Panc1 (cell line): ENCODE measurements at regions not wholly inside any gene's neighbourhood (a gene's known extent, or its start where the extent isn't known, plus 50 kb on each side); places are given as distances from the start of the nearest gene placed in this dataset.

Experiments
- ATAC-seq: fragments of 200-7000 bp; cut with Tn5 transposase; 2 replicates; pipeline ENCODE4 v1.9.1; 2020; ENCODE audit warnings: mild to moderate bottlenecking, moderate library complexity
- BruUV-seq: library from RNA; stranded (reverse); fragments of 400-500 nt; replicated peaks from 2 replicates; lab custom pipeline; 2021; lab: Mats Ljungman, UMichigan
- CTCF ChIA-PET: fragments of 300-600 bp; sonication (Branson Sonifier 250); formaldehyde crosslinking; loops from one replicate; lab custom pipeline; 2022; ENCODE audit warnings: antibody characterized with exemption; lab: Charles Lee
- POLR2A ChIA-PET: fragments of 300-600 bp; sonication (Branson Sonifier 250); formaldehyde crosslinking; loops from one replicate; lab custom pipeline; 2022; ENCODE audit warnings: antibody characterized with exemption; lab: Charles Lee
- DNase-seq: peaks from one replicate; pipeline ENCODE4 v3.0.0-alpha.2; 2010; ENCODE audit warnings: low read depth, low spot score
- H3K27ac ChIP-seq: 2 replicates; pipeline ENCODE4 v1.5.1; 2011; ENCODE audit warnings: mild to moderate bottlenecking, low read length, inconsistent platforms
- H3K27me3 ChIP-seq: fragments of 200-500 bp; sonication (Bioruptor generic); 2 replicates; pipeline ENCODE4 v1.6.0; 2014; ENCODE audit warnings: low read length, inconsistent platforms; ENCODE audit not compliant: control insufficient read depth, insufficient read depth
- H3K36me3 ChIP-seq: fragments of 200-500 bp; sonication (Bioruptor generic); 2 replicates; pipeline ENCODE4 v1.5.1; 2014; ENCODE audit warnings: inconsistent platforms, mild to moderate bottlenecking, low read length, moderate library complexity; ENCODE audit not compliant: control insufficient read depth, insufficient read depth
- H3K4me1 ChIP-seq: 2 replicates; pipeline ENCODE4 v1.5.1; 2011; ENCODE audit warnings: inconsistent platforms, mild to moderate bottlenecking, low read length, moderate library complexity; ENCODE audit not compliant: control insufficient read depth, insufficient read depth
- H3K4me3 ChIP-seq, 2 experiments: 2 replicates each; pipeline ENCODE4 v1.5.1; 2011 to 2012; ENCODE audit warnings: low read depth in 2 of 2, low read length in 2 of 2, mild to moderate bottlenecking in 2 of 2, inconsistent platforms in 1 of 2, moderate library complexity in 1 of 2
- H3K9me3 ChIP-seq: fragments of 200-500 bp; sonication (Bioruptor generic); 2 replicates; pipeline ENCODE4 v1.5.1; 2014; ENCODE audit warnings: low read depth, mild to moderate bottlenecking, inconsistent platforms, low read length, moderate library complexity; ENCODE audit not compliant: control insufficient read depth, insufficient read depth
- CTCF ChIP-seq: fragments of 450-650 bp; IDR thresholded peaks from 2 replicates; pipeline ENCODE4 v1.5.1; 2017; ENCODE audit warnings: mild to moderate bottlenecking
- POLR2AphosphoS5 ChIP-seq: IDR thresholded peaks from 2 replicates; pipeline ENCODE4 v1.6.1; 2012; ENCODE audit warnings: mild to moderate bottlenecking, low read depth, low read length, moderate library complexity
- REST ChIP-seq, 2 experiments: IDR thresholded peaks; 2 replicates each; pipeline ENCODE4 v1.6.1; 2011 to 2012; ENCODE audit warnings: low read depth in 2 of 2, control low read depth in 1 of 2, low read length in 1 of 2, mild to moderate bottlenecking in 1 of 2, moderate library complexity in 1 of 2; ENCODE audit not compliant: insufficient read depth in 1 of 2
- SIN3A ChIP-seq: IDR thresholded peaks from 2 replicates; pipeline ENCODE4 v1.6.1; 2012; ENCODE audit warnings: low read depth, mild to moderate bottlenecking, low read length, moderate library complexity, borderline replicate concordance; ENCODE audit not compliant: insufficient read depth
- TCF7L2 ChIP-seq: IDR thresholded peaks from 2 replicates; pipeline ENCODE4 v1.6.1; 2011; ENCODE audit warnings: mild to moderate bottlenecking, low read depth, low read length, inconsistent platforms
- in situ Hi-C: cut with HindIII; loops from 2 replicates; pipeline ENCODE4 v1.10.0; 2016; ENCODE audit warnings: low sequenced_read_pairs, low pct_unique_long_range_greater_than_20kb
- intact Hi-C: fragments of 100-400 bp; cut with micrococcal nuclease; formaldehyde crosslinking; loops from one replicate; pipeline ENCODE4 v1.10.0; 2022; ENCODE audit not compliant: unreplicated experiment

DNA sequence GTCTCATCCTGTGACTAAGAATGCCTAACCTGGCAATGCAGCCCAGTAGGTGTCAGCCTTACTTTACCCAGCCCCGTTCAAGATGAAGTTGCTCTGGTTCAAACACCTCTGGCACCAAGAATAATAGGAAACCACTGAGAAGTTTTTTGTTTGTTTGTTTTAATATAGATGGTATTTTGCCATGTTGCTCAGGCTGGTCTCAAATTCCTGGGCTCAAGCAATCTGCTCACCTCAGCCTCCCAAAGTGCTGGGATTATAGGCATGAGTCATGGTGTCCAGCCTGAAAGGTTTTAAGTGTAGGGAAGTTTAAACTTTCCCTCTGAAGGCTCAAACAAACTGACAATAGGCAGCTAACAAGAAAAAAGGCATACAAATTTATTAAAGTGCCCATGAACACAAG lies 51.2 kb upstream of the ABCC4 start:
- intact Hi-C loops, result no loop called here
- Histone ChIP-seq H3K27me3 (no peaks in the 10 kb centered on the region), H3K4me1 (no peaks in the 10 kb centered on the region), H3K27ac (no peak overlapping the region), H3K36me3 (no peaks in the 10 kb centered on the region), H3K9me3 (no peaks in the 10 kb centered on the region), H3K4me3 (no peak overlapping the region)
- no peak for ATAC-seq
- POLR2A ChIA-PET, result no interaction called here
- in situ Hi-C loops, result no loop called here
- no TSS peak for BruUV-seq
- no peak for DNase-seq
- CTCF ChIA-PET, result no interaction called here
- TF ChIP-seq SIN3A (no peak), POLR2AphosphoS5 (no peak)

GRCh38 chr13:95354156-95354555 lies 52.9 kb upstream of the ABCC4 start:
- TF ChIP-seq TCF7L2, result no peak
- TF ChIP-seq POLR2AphosphoS5, result no peak
- TF ChIP-seq REST (IDR thresholded peaks at IDR 0.05; ENCODE audit: insufficient read depth in 1 of 2, low read depth in 2 of 2, low read length in 1 of 2), result no peak
- TF ChIP-seq SIN3A, result no peak
- TF ChIP-seq CTCF, result no peak
- no peak overlapping the region for H3K4me3 ChIP-seq
- no peak for ATAC-seq
- ChIA-PET CTCF (no interaction called here), POLR2A (no interaction called here)
- in situ Hi-C loops (no loop called here), intact Hi-C loops (no loop called here)
- no TSS peak for BruUV-seq
- no peak for DNase-seq
- no peaks in the 10 kb centered on the region for H3K27me3 ChIP-seq
- no peaks in the 10 kb centered on the region for H3K36me3 ChIP-seq
- H3K9me3 ChIP-seq, result no peaks in the 10 kb centered on the region
- H3K4me1 ChIP-seq, result no peaks in the 10 kb centered on the region
- no peak overlapping the region for H3K27ac ChIP-seq

DNA sequence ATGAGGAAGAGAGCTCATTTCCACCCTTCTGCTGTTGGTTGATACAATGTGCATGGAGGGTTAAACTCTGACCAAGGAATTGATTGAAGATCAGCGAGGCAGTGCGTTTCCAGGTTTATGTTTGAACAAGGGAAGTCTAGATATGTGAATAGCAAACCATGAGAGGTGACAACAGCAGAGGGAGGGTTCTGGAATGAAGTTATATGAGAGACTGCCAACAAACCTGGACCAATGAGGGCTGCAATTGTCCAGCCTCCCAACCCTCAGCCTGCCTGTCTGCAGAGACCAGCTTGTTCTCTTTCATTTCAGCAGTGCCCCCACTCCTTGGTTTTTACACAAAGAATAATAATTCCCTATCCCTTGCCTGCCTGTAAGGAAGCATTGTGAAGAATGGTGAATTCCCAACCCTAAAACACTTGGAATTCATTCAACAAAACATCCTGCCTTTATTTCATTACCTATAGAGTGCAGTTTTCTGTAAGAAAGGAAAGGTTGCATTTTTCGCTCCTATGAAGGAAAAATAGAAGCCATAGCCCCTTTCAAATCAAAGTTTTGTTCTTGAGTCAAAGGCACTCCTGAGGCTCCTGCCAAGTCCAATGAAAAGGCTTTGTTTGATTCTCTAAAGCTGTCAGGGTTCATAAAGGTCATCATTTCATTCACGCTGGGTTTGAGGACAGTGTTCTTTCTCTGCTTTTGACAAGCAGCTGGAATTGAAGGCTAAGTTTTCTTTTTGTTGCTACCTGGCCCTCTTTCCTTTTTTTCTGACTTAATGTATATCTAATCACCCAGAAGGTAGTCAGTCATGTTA lies 53.6 kb upstream of the ABCC4 start:
- ChIA-PET POLR2A (no interaction called here), CTCF (no interaction called here)
- in situ Hi-C loops (no loop called here), intact Hi-C loops (no loop called here)
- no peak for DNase-seq
- H3K4me1 ChIP-seq, result no peaks in the 10 kb centered on the region
- no peaks in the 10 kb centered on the region for H3K27me3 ChIP-seq
- no TSS peak for BruUV-seq
- ATAC-seq, result no peak
- no peak overlapping the region for H3K27ac ChIP-seq
- no peak overlapping the region for H3K4me3 ChIP-seq
- no peaks in the 10 kb centered on the region for H3K36me3 ChIP-seq
- TF ChIP-seq TCF7L2, result no peak
- no peak for TF ChIP-seq CTCF
- TF ChIP-seq POLR2AphosphoS5, result no peak
- no peak for TF ChIP-seq SIN3A
- no peak for TF ChIP-seq REST (IDR thresholded peaks at IDR 0.05; ENCODE audit: insufficient read depth in 1 of 2, low read depth in 2 of 2, low read length in 1 of 2)
- H3K9me3 ChIP-seq, result no peaks in the 10 kb centered on the region
